Hepatocyte (in vitro differentiated cells): ENCODE measurements at regions not wholly inside any gene's neighbourhood (a gene's known extent, or its start where the extent isn't known, plus 50 kb on each side); places are given as distances from the start of the nearest gene placed in this dataset.

ENCODE experiments used
- EZH2 ChIP-seq: fragments of 200-600 bp; sonication (generic); IDR thresholded peaks from 2 replicates; pipeline ENCODE4 v1.6.1; 2016; ENCODE audit warnings: antibody characterized with exemption, mild to moderate bottlenecking, borderline replicate concordance
- EZH2phosphoT487 ChIP-seq: fragments of 200-600 bp; sonication (generic); IDR thresholded peaks from one replicate; pipeline ENCODE4 v1.6.1; 2018; ENCODE audit warnings: antibody characterized with exemption, mild to moderate bottlenecking, low read depth, moderate library complexity; ENCODE audit not compliant: unreplicated experiment, severe bottlenecking
- TF ChIP-seq, protein P1 (sequence below): fragments of 200-600 bp; sonication (generic); IDR thresholded peaks from 2 replicates; pipeline ENCODE4 v1.5.1; 2016; ENCODE audit warnings: antibody characterized with exemption, mild to moderate bottlenecking; ENCODE audit not compliant: poor library complexity

GRCh38 chr16:24639769-24640168 lies 89.7 kb upstream of the TNRC6A start:
- TF ChIP-seq, protein P1, sequence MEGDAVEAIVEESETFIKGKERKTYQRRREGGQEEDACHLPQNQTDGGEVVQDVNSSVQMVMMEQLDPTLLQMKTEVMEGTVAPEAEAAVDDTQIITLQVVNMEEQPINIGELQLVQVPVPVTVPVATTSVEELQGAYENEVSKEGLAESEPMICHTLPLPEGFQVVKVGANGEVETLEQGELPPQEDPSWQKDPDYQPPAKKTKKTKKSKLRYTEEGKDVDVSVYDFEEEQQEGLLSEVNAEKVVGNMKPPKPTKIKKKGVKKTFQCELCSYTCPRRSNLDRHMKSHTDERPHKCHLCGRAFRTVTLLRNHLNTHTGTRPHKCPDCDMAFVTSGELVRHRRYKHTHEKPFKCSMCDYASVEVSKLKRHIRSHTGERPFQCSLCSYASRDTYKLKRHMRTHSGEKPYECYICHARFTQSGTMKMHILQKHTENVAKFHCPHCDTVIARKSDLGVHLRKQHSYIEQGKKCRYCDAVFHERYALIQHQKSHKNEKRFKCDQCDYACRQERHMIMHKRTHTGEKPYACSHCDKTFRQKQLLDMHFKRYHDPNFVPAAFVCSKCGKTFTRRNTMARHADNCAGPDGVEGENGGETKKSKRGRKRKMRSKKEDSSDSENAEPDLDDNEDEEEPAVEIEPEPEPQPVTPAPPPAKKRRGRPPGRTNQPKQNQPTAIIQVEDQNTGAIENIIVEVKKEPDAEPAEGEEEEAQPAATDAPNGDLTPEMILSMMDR, result no peak
- no peak for TF ChIP-seq EZH2
- no peak for TF ChIP-seq EZH2phosphoT487
